ENCODE measurements at regions not wholly inside any gene's neighbourhood (a gene's known extent, or its start where the extent isn't known, plus 50 kb on each side); places are given as distances from the start of the nearest gene placed in this dataset.
A peak's percentile ranks its signal among the peaks of the same experiment; 100 is the strongest.

DNA sequence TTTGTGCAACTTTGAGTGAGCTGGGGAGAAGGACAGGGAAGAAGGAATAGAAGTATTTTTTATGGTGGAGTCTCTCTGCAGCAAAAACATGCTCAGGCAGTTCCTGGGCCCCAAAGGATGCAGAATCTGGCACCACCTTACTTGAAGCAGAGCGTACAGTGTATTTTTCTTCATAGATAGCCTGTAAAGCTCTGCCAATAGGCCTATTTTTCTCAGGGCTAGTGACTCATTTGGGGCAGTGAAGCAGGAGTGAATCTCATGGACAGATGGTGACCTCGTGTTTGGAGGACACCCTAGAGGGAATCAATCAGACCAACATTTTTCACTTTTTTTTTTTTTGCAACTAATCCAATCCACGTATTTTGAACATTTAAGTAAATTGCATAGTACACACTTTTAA, 268.1 kb upstream of the CXCR4 start:
- Histone ChIP-seq H3K4me3 (replicated peaks in 1 of 3; ENCODE audit: low read depth in 2 of 3, low read length in 3 of 3) (no peak overlapping the region), H3K79me2 (ENCODE audit: insufficient read depth, low read length) (no peaks in the 10 kb centered on the region), H3K36me3 (replicated peaks in 1 of 2; ENCODE audit: control insufficient read depth in 1 of 2, insufficient read depth in 2 of 2, low read length in 2 of 2) (no peaks in the 10 kb centered on the region), H3K9me3 (replicated peaks in 1 of 2; ENCODE audit: control insufficient read depth in 1 of 2, insufficient read depth in 1 of 2, low read length in 2 of 2) (no peaks in the 10 kb centered on the region), H3K27ac (ENCODE audit: low read depth in 1 of 2, low read length in 2 of 2) (no peak overlapping the region), H2AFZ (ENCODE audit: insufficient read depth, low read depth, low read length, poor library complexity, severe bottlenecking) (no peak overlapping the region), H3K4me2 (replicated peaks; ENCODE audit: extremely low read depth, low read length, poor library complexity, severe bottlenecking) (no peak overlapping the region), H3K27me3 (ENCODE audit: control insufficient read depth in 2 of 2, insufficient read depth in 2 of 2, low read length in 2 of 2) (no peaks in the 10 kb centered on the region), H4K20me1 (ENCODE audit: insufficient read depth, low read length) (no peaks in the 10 kb centered on the region), H3K4me1 (ENCODE audit: control insufficient read depth in 1 of 2, insufficient read depth in 2 of 2, low read length in 2 of 2) (peaks cover 15 to 17% of the 10 kb centered on the region in 2 donors), H3K9ac (ENCODE audit: insufficient read depth, low read length, poor library complexity, severe bottlenecking) (no peak overlapping the region)
- H3K36me3 Mint-ChIP-seq = no peaks in the 10 kb centered on the region
- intact Hi-C loops (cut with micrococcal nuclease) = loop anchor here (2.0 to 10.0 kb wide), 2 partner anchors 271 to 473 kb away; partner anchors contain the start of gene CXCR4 (in 1 of the 2)
- DNase-seq = no peak
- peaks cover 0 to 2% (median 0%) of the 10 kb centered on the region in 3 donors for H3K27me3 Mint-ChIP-seq (ENCODE audit: low read depth in 3 of 3)
- H3K4me1 Mint-ChIP-seq = peaks cover 37% of the 10 kb centered on the region
- no peak overlapping the region for H3K4me3 Mint-ChIP-seq
- 95% methylated on average over 2 of the region's 3 CpGs for WGBS (ENCODE audit: insufficient coverage)
- TF ChIP-seq, protein P1, sequence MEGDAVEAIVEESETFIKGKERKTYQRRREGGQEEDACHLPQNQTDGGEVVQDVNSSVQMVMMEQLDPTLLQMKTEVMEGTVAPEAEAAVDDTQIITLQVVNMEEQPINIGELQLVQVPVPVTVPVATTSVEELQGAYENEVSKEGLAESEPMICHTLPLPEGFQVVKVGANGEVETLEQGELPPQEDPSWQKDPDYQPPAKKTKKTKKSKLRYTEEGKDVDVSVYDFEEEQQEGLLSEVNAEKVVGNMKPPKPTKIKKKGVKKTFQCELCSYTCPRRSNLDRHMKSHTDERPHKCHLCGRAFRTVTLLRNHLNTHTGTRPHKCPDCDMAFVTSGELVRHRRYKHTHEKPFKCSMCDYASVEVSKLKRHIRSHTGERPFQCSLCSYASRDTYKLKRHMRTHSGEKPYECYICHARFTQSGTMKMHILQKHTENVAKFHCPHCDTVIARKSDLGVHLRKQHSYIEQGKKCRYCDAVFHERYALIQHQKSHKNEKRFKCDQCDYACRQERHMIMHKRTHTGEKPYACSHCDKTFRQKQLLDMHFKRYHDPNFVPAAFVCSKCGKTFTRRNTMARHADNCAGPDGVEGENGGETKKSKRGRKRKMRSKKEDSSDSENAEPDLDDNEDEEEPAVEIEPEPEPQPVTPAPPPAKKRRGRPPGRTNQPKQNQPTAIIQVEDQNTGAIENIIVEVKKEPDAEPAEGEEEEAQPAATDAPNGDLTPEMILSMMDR (IDR thresholded peaks at IDR 0.05) = no peak
- H3K9me3 Mint-ChIP-seq = no peaks in the 10 kb centered on the region
- H3K27ac Mint-ChIP-seq = no peak overlapping the region

DNA sequence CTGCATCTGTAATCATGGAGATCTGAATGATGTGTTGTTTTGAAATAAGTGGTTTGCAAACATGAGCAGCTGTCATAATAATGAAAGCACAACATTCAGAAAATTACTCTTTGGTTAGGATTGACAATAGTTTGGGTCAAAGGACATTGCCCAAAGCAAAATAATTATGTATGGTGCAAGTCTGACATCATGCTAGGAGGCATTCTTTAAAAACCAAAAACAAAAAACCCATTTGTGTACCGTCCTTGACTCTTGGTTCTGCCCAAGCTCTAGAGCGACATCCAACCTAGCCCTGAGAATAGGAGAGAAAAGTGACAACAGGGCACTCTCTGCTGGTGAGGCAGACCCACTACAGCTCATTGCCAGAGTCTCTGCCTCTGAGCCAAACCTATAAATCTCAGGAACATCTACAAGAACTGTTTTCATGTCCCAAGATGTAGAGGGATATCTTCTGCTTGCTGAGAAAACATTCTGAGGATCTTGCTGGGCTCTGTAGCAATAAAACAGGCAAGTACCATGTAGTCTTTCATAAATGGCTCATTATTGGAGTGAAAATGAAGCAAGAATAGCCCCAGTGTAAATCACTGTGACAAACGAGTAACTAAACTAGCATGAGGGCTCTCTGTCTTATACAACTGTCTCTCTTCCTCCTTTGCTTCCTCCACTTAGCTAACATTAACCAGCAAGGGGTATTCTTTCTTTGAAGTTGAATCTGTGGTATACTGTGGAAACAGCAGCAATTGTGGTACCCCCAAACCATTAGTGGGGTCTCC, 266.8 kb upstream of the CXCR4 start:
- H3K4me1 Mint-ChIP-seq = peaks cover 32% of the 10 kb centered on the region
- peaks cover 0 to 2% (median 0%) of the 10 kb centered on the region in 3 donors for H3K27me3 Mint-ChIP-seq (ENCODE audit: low read depth in 3 of 3)
- no peaks in the 10 kb centered on the region for H3K27me3 ChIP-seq (ENCODE audit: control insufficient read depth in 2 of 2, insufficient read depth in 2 of 2, low read length in 2 of 2)
- no peaks in the 10 kb centered on the region for H3K36me3 ChIP-seq (replicated peaks in 1 of 2; ENCODE audit: control insufficient read depth in 1 of 2, insufficient read depth in 2 of 2, low read length in 2 of 2)
- H3K36me3 Mint-ChIP-seq = no peaks in the 10 kb centered on the region
- no peaks in the 10 kb centered on the region for H4K20me1 ChIP-seq (ENCODE audit: insufficient read depth, low read length)
- peak; percentile 41 to 62 (median 60) for DNase-seq
- peak overlapping the region; percentile 14 for H2AFZ ChIP-seq (ENCODE audit: insufficient read depth, low read depth, low read length, poor library complexity, severe bottlenecking)
- TF ChIP-seq, protein P1 (IDR thresholded peaks at IDR 0.05) = peak; percentile 80
- peak overlapping the region in 1 of 2 donors; percentile 19 for H3K4me3 Mint-ChIP-seq
- intact Hi-C loops (cut with micrococcal nuclease) = loop anchor here (2.0 to 10.0 kb wide), 4 partner anchors 147 to 470 kb away; partner anchors contain the start of gene CXCR4 (in 1 of the 2)
- H3K9me3 Mint-ChIP-seq = no peaks in the 10 kb centered on the region
- H3K79me2 ChIP-seq (ENCODE audit: insufficient read depth, low read length) = no peaks in the 10 kb centered on the region
- peaks cover 15 to 17% of the 10 kb centered on the region in 2 donors for H3K4me1 ChIP-seq (ENCODE audit: control insufficient read depth in 1 of 2, insufficient read depth in 2 of 2, low read length in 2 of 2)
- WGBS (ENCODE audit: insufficient coverage) = 60% methylated on average over 1 of the region's 3 CpGs
- no peak overlapping the region for H3K9ac ChIP-seq (ENCODE audit: insufficient read depth, low read length, poor library complexity, severe bottlenecking)
- peak overlapping the region; percentile 55 for H3K4me2 ChIP-seq (replicated peaks; ENCODE audit: extremely low read depth, low read length, poor library complexity, severe bottlenecking)
- H3K4me3 ChIP-seq (replicated peaks in 1 of 3; ENCODE audit: low read depth in 2 of 3, low read length in 3 of 3) = no peak overlapping the region
- no peaks in the 10 kb centered on the region for H3K9me3 ChIP-seq (replicated peaks in 1 of 2; ENCODE audit: control insufficient read depth in 1 of 2, insufficient read depth in 1 of 2, low read length in 2 of 2)
- no peak overlapping the region for H3K27ac ChIP-seq (ENCODE audit: low read depth in 1 of 2, low read length in 2 of 2)
- H3K27ac Mint-ChIP-seq = peak overlapping the region in 5 of 7 donors; percentile 4 to 76 (median 41)
